GM12878 (cell line): ENCODE measurements at regions not wholly inside any gene's neighbourhood (a gene's known extent, or its start where the extent isn't known, plus 50 kb on each side); places are given as distances from the start of the nearest gene placed in this dataset.

ENCODE experiments used
- ATAC-seq: fragments of 200-7000 bp; cut with Tn5 transposase; 3 replicates; pipeline ENCODE4 v1.9.1; 2020; ENCODE audit warnings: mild to moderate bottlenecking, moderate library complexity
- BruUV-seq: library from RNA; stranded (reverse); fragments of 400-500 nt; replicated peaks from 2 replicates; lab custom pipeline; 2021; lab: Mats Ljungman, UMichigan
- CTCF ChIA-PET: fragments of 300-600 bp; sonication (Branson Sonifier 250); formaldehyde crosslinking; extraction: SDS; loops from one replicate; lab custom pipeline; 2021; ENCODE audit warnings: inconsistent platforms; lab: Yijun Ruan, JAX
- POLR2A ChIA-PET: fragments of 350-600 bp; formaldehyde crosslinking; extraction: SDS; loops from one replicate; lab custom pipeline; 2021; ENCODE audit warnings: inconsistent platforms; lab: Charles Lee
- RAD21 ChIA-PET: fragments of 300-600 bp; sonication (Branson Sonifier 250); formaldehyde crosslinking; loops from one replicate; lab custom pipeline; 2023; ENCODE audit warnings: antibody characterized with exemption; ENCODE audit not compliant: unreplicated experiment; lab: Charles Lee
- SMC1A ChIA-PET: fragments of 300-600 bp; sonication (Branson Sonifier 250); formaldehyde crosslinking; loops from one replicate; lab custom pipeline; 2023; ENCODE audit not compliant: unreplicated experiment, uncharacterized antibody; lab: Charles Lee
- DNase-seq: peaks from one replicate; pipeline ENCODE4 v3.0.0-alpha.2; 2011; ENCODE audit warnings: low read depth, low spot score
- FAIRE-seq: peaks from 3 replicates; lab custom pipeline; 2011; peaks lifted over from hg19 to GRCh38; lab: Jason Lieb, UNC
- H2AFZ ChIP-seq: 2 replicates; pipeline ENCODE4 v1.6.0; 2011; ENCODE audit warnings: low read depth, low read length, control low read depth; ENCODE audit not compliant: control insufficient read depth
- H3K27ac ChIP-seq: 2 replicates; pipeline ENCODE4 v1.5.1; 2011; ENCODE audit warnings: control low read depth; ENCODE audit not compliant: control insufficient read depth, insufficient read depth
- H3K27me3 ChIP-seq, 2 experiments: replicated peaks in 1 of 2; 2 replicates each; pipeline versions ENCODE4 v1.6.0 to v1.6.1; 2011; ENCODE audit warnings: low read length in 1 of 2; ENCODE audit not compliant: control insufficient read depth in 2 of 2, insufficient read depth in 2 of 2
- H3K36me3 ChIP-seq, 2 experiments: 2 replicates each; pipeline ENCODE4 v1.5.1; 2011; ENCODE audit warnings: low read length in 1 of 2; ENCODE audit not compliant: control insufficient read depth in 2 of 2, insufficient read depth in 2 of 2
- H3K4me1 ChIP-seq: 2 replicates; pipeline ENCODE4 v1.6.1; 2011; ENCODE audit warnings: mild to moderate bottlenecking, low read length, moderate library complexity, mixed read lengths; ENCODE audit not compliant: control insufficient read depth, insufficient read depth
- H3K4me2 ChIP-seq: 2 replicates; pipeline ENCODE4 v1.6.0; 2011; ENCODE audit warnings: control low read depth; ENCODE audit not compliant: control insufficient read depth, insufficient read depth
- H3K4me3 ChIP-seq: fragments of 200-600 bp; sonication (generic); 2 replicates; pipeline ENCODE4 v1.5.1; 2016
- H3K79me2 ChIP-seq: 2 replicates; pipeline ENCODE4 v1.6.0; 2011; ENCODE audit warnings: low read length; ENCODE audit not compliant: control insufficient read depth, insufficient read depth
- H3K9ac ChIP-seq: 2 replicates; pipeline ENCODE4 v1.8.0; 2011; ENCODE audit warnings: low read length, control low read depth, mixed read lengths; ENCODE audit not compliant: control insufficient read depth, insufficient read depth
- H3K9me3 ChIP-seq: replicated peaks from 3 replicates; pipeline ENCODE4 v1.5.1; 2011; ENCODE audit warnings: mild to moderate bottlenecking, low read length; ENCODE audit not compliant: control insufficient read depth, insufficient read depth
- H4K20me1 ChIP-seq: 2 replicates; pipeline ENCODE4 v1.6.0; 2011; ENCODE audit not compliant: control insufficient read depth, insufficient read depth
- E2F8 ChIP-seq: fragments of 450-650 bp; IDR thresholded peaks from 2 replicates; pipeline ENCODE4 v1.6.1; 2018; ENCODE audit warnings: mild to moderate bottlenecking, low read depth, moderate library complexity; ENCODE audit not compliant: partially characterized antibody
- FOXM1 ChIP-seq: IDR thresholded peaks from 2 replicates; pipeline ENCODE4 v1.6.1; 2012; ENCODE audit warnings: low read depth, mild to moderate bottlenecking, inconsistent platforms, low read length, moderate library complexity
- GABPA ChIP-seq: IDR thresholded peaks from 2 replicates; pipeline ENCODE4 v1.6.1; 2014; ENCODE audit warnings: antibody characterized with exemption, low read depth, mild to moderate bottlenecking, inconsistent platforms
- IKZF1 ChIP-seq: fragments of 450-650 bp; conservative IDR thresholded peaks from 2 replicates; pipeline ENCODE4 v1.6.1; 2017; ENCODE audit warnings: antibody characterized with exemption, mild to moderate bottlenecking
- IRF3 ChIP-seq: fragments of 450-650 bp; IDR thresholded peaks from 2 replicates; pipeline ENCODE4 v1.6.1; 2014; ENCODE audit warnings: mild to moderate bottlenecking
- KAT2A ChIP-seq: conservative IDR thresholded peaks from 2 replicates; pipeline ENCODE4 v1.6.1; 2011; ENCODE audit warnings: low read depth, low read length; ENCODE audit not compliant: control insufficient read depth
- MAX ChIP-seq: IDR thresholded peaks from 2 replicates; pipeline ENCODE4 v1.6.1; 2012; ENCODE audit warnings: low read depth, low read length, improper control_type of control experiment
- MEF2A ChIP-seq: IDR thresholded peaks from 2 replicates; pipeline ENCODE4 v1.6.1; 2011; ENCODE audit warnings: low read depth, mild to moderate bottlenecking, low read length, moderate library complexity; ENCODE audit not compliant: insufficient read depth
- MEF2B ChIP-seq: fragments of 450-650 bp; IDR thresholded peaks from 2 replicates; pipeline ENCODE4 v1.6.1; 2018; ENCODE audit warnings: mild to moderate bottlenecking, moderate library complexity; ENCODE audit not compliant: partially characterized antibody, poor library complexity, severe bottlenecking
- PAX5 ChIP-seq: IDR thresholded peaks from 2 replicates; pipeline ENCODE4 v1.6.1; 2011; ENCODE audit warnings: low read depth, low read length, borderline replicate concordance
- POLR2AphosphoS5 ChIP-seq: IDR thresholded peaks from 2 replicates; pipeline ENCODE4 v1.6.1; 2011; ENCODE audit warnings: mild to moderate bottlenecking, low read length, inconsistent platforms
- PRDM15 ChIP-seq: fragments of 450-650 bp; formaldehyde crosslinking; IDR thresholded peaks from 2 replicates; pipeline ENCODE4 v1.4.0; 2020; ENCODE audit warnings: mild to moderate bottlenecking, moderate library complexity
- RELB ChIP-seq: fragments of 450-650 bp; IDR thresholded peaks from 2 replicates; pipeline ENCODE4 v1.6.1; 2017; ENCODE audit warnings: low read depth, mild to moderate bottlenecking, moderate library complexity
- RFX5 ChIP-seq: IDR thresholded peaks from 2 replicates; pipeline ENCODE4 v1.6.1; 2011; ENCODE audit warnings: low read depth, low read length, improper control_type of control experiment
- SREBF1 ChIP-seq: IDR thresholded peaks from 2 replicates; pipeline ENCODE4 v1.6.1; 2012; ENCODE audit warnings: mild to moderate bottlenecking, low read length
- ZNF207 ChIP-seq: fragments of 450-650 bp; IDR thresholded peaks from 2 replicates; pipeline ENCODE4 v1.6.1; 2014; ENCODE audit warnings: antibody characterized with exemption, mild to moderate bottlenecking, borderline replicate concordance
- WGBS: methylation state at CpG from one replicate; pipeline ENCODE4 v1.1.6; 2016; ENCODE audit warnings: low lambda C conversion rate; ENCODE audit not compliant: insufficient replicate concordance, insufficient coverage; ENCODE audit errors: missing lambda C conversion rate; 5-methylcytosine and 5-hydroxymethylcytosine counted together
- in situ Hi-C: fragments of 300-500 bp; cut with MboI; formaldehyde crosslinking; loops from 9 replicates; pipeline ENCODE4 v1.14.3; 2018; ENCODE audit warnings: mixed read lengths
- intact Hi-C: fragments of 100-400 bp; cut with micrococcal nuclease; formaldehyde crosslinking; loops from one replicate; pipeline ENCODE4 v1.14.2; 2022; ENCODE audit not compliant: unreplicated experiment

DNA sequence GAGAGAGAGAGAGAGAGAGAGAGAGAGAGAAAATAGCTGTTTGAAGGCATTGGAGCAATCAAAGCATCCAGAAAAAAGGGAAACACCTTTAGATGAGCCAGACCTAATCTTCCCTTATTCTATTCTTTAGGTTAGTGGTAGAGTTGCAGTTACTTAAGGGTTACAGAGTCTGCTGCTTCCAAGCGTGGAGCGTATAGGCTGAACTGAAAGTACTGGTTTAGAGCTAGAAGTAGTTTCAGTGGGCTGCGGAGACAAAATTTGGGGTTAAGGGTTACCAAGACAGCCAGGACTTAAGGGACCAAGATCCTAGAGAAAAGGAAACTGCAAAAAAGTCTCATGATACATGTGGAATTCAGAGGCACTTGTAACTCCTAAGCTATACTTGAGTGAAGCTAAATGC, 66.1 kb upstream of the MEIS2 start:
- Histone ChIP-seq H3K4me1 (no peaks in the 10 kb centered on the region), H3K9me3 (no peaks in the 10 kb centered on the region), H3K4me3 (no peak overlapping the region), H3K27me3 (no peaks in the 10 kb centered on the region), H3K4me2 (no peak overlapping the region), H3K9ac (no peak overlapping the region), H3K79me2 (no peaks in the 10 kb centered on the region), H3K27ac (no peak overlapping the region), H3K36me3 (no peaks in the 10 kb centered on the region), H4K20me1 (no peaks in the 10 kb centered on the region), H2AFZ (no peak overlapping the region)
- POLR2A ChIA-PET = no interaction called here
- ATAC-seq (no peak), DNase-seq (no peak), FAIRE-seq (no peak)
- CTCF ChIA-PET = no interaction called here
- BruUV-seq = no TSS peak
- intact Hi-C loops (no loop called here), in situ Hi-C loops (no loop called here)
- 49% methylated on average over 3 of the region's 3 CpGs for WGBS
- RAD21 ChIA-PET = no interaction called here
- SMC1A ChIA-PET = no interaction called here
- TF ChIP-seq IKZF1 = no peak
- TF ChIP-seq MEF2A = no peak
- no peak for TF ChIP-seq SREBF1
- no peak for TF ChIP-seq IRF3
- TF ChIP-seq KAT2A = no peak
- no peak for TF ChIP-seq E2F8
- no peak for TF ChIP-seq RELB
- TF ChIP-seq MEF2B = no peak
- TF ChIP-seq RFX5 = no peak
- no peak for TF ChIP-seq POLR2AphosphoS5
- TF ChIP-seq ZNF207 = no peak
- no peak for TF ChIP-seq PRDM15
- TF ChIP-seq MAX = no peak
- no peak for TF ChIP-seq PAX5
- TF ChIP-seq GABPA = no peak
- no peak for TF ChIP-seq FOXM1
